ENCODE measurements at regions not wholly inside any gene's neighbourhood (a gene's known extent, or its start where the extent isn't known, plus 50 kb on each side); places are given as distances from the start of the nearest gene placed in this dataset.
A peak's percentile ranks its signal among the peaks of the same experiment; 100 is the strongest.
"Not testable (repeated sequence)": the region's sequence is repeated elsewhere in the genome, so short reads cannot be mapped to it uniquely, and the experiment has no call there.

DNA sequence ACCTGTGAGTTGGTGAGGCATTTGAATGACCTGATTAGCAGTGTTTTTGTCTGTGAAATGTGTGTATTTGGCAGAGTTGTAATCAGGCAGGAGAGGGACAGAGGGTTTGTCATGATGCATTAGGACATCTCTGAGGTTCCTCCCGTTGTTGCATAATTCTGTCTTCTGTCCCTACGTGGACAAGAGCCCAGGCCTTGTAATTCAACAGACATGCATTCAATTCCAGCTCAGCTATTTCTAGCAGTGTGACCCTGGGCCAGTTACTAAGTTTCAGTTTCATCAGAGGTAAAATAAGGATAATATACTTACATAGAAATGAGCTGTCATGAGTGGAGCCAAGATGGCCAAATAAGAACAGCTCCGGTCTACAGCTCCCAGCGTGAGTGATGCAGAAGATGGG is 208.6 kb downstream of the SLC38A4 start:
- DNase-seq = no peak

DNA sequence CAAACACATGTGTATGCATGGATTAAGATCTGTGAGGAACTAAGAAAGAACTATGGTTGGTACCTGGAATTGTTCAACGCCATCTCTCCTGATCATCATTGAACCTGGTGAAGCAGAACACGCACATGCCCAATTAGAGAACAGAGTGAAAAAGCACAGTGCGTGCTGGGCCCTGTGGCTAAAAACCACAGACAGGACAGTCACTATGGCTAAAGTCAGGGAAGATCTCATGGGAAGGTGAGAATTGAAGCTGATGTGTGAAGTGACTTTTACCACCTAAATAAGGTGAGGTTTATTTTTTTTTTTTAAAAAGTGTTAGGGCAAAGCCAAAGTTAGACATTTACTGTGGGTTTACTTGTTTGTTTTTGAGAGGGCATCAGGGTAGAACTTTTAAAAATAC is 215.0 kb downstream of the SLC38A4 start:
- no peak for DNase-seq

DNA sequence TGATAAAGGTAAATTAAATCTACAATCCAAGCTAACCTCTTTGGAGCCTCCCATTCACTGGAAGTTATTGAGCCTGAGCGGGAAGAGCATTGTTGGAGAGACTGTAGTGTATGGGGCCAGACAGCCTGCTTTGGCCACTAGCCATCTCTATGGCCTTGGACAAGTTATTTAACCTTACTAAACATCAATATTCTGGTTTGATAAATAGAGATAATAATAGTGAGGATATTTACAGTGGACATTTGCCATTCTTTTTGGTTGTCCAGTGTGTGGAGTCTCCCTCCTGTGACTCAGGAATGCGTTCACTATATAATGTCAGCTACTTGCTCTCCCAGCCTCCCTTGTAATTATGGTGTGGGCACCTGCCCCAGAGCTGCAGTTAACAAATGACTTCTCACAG is 216.1 kb downstream of the SLC38A4 start:
- no peak for DNase-seq

DNA sequence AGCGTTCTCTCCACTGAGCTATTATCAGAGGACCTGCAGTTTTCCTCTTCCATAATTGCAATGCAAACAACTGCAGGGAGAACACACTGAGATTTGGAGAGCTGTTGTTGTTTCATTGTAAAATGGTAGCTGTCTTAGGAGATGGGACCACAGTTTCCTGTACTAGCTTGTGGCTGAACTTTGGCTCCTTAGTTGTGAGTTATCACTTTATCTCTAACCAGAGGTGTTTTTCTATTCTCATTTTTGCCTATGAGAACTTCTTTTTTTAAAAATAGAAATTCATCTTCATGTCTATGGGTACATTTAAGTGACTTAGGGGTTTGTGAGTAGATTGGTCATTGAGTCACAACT is 216.5 kb downstream of the SLC38A4 start:
- no peak for DNase-seq

DNA sequence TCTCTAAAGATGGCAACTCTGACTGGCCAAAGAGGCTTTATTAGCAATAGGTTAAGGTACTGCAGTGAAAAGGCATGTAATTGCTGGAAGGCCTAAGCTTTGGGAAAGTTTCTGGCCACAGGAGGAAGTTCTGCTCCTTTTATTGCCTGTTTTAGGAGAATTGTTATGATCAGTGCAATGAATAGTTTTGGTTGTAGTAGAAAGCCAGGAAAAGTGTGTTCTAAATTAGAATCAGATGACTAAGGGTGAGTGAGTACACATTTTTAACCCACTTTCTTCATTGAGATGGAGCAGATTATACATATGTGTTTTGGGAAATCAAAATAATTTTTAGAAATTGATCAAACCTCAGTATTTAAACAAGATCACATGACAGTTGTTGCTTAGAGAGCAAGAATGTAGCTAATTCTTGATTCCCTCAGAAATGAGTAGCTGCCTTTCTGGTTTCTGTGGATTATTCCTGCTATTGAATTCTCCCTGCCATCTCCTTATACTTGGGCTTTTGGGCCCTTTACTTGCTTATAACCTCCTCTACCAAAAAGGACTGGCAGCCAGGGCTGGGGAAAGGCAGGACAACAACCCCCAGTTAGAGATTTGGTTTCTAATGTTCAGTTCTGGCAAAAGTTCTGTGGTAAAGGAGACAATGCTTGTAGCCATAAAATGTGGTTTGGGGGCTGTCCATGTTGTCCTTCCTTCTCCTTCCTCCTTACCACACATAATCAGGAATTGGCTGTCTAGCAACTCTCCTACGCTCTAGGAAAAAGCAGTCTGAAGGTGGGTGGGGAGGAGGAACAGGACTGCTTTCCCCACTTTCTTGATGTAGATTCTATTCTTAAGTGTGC is 217.1 kb downstream of the SLC38A4 start:
- DNase-seq = no peak

DNA sequence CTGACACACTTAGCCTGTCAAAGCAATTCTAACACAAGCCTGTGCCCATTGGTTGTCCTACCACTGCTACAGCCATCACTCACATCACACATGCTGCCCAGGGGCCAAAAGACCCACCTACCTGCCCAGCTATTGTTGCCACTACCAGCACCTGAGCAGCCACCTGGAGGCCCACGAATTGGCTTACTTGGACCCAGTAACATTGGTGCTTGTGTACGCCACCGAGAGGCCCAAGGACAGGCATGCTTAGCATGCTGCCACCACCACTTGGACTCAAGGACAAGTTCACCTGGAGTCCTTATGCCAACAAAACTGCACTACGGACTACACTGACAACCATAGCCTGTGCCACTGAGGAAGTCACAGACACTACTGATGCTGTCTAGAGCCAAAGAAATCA is 221.1 kb downstream of the SLC38A4 start:
- DNase-seq = no peak

DNA sequence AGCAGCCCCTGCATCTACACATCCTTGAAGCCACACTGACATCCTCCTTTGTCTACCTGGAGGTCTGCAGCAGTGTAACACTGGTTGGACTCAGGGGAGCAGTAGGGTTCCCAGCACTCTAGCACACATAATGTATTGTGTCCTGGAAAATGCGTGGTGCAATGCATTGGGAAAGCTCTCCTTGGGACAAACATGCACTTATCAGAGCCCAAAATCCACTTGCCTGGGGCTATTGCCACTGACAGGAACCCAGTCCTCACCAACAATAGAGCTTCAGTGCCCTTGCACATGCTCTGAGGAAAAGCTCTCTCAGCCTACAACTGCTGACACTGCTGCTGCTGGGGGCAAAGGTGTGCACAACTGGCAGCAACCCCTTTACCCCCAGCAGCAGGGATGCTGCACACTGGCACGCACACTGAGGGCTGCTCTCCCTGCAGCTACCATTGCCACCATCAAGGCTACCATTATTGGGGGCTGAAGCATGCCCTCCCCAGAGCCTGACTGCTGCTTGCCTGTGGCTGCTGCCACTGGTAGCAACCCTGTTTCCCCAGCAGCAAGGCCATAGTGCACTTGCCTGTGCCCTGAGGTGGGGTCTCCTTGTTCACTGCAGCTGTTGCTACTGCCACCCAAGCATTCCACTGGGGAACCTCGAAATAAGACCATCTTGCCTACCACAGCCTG is 221.9 kb downstream of the SLC38A4 start:
- no peak for DNase-seq

DNA sequence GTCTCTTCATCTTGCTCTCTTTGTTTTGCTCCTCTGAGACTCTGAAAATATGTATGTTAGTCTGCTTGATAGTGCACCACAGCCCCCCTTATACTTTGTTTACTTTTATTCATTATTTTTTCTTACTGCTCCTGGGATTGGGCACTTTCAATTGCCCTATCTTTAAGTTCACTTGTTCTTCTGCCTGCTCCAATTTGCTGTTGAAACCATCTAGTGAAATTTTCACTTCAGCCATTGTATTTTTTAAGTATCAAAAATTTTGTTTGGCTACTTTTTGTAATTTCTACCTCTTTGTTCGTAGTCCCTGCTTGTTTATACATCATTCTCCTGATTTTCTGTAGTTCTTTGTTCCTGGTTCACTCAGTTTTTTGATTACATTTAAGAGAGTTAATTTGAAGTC is 223.3 kb downstream of the SLC38A4 start:
- no peak for DNase-seq

DNA sequence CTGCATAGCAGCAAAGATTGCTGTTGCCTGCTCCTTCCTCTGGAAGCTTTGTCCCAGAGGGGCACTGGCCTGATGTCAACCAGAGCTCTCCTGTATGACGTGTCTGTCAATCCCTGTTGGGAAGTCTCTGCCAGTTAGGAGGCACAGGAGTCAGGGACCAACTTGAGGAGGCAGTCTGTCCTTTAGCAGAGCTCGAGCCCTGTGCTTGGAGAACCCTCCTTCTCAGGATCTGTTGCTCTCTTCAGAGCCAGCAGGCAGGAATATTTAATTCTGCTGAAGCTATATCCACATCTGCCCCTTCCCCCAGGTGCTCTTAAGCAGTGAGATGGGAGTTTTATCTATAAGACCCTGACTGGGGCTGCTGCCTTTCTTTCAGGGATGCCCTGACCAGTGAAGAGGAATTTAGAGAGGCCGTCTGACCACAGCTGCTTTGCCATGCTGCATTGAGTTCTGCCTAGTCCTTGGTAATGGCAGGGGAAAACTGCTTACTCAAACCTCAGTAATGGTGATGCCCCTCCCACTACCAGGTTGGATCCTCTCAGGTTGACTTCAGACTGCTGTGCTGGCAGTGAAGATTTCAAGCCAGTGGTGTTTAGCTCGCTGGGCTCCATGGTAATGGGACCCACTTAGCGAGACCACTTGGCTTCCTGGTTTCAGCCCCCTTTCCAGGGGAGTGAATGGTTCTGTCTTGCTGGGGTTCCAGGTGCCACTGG is 218.6 kb upstream of the SLC38A2 start:
- no peak for DNase-seq

DNA sequence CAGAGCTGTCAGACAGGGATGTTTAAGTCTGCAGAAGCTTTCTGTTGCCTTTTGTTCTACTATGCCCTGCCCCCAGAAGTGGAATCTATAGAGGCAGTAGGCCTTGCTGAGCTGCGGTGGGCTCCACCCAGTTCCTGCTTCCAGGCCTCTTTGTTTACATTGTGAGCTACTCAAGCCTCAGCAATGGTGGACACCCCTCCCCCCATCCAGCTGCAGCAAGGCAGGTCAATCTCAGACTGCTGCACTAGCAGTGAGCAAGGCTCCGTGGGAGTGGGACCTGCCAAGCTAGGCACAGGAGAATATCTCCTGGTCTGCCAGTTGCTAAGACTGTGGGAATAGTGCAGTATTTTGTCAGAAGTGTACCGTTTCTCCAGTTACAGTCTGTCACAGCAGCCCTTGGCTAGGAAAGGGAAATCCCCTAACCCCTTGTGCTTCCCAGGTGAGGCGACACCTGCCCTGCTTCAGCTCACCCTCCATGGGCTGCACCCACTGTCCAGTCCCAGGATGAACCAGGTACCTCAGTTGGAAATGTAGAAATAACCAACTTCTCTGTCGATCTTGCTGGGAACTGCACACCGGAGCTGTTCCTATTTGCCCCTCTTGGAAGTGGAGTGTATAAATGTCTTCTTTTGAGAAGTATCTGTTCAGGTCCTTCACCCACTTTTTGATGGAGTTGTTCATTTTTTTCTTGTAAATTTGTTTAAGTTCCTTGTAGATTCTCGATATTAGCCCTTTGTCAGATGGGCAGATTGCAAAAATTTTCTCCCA is 213.5 kb upstream of the SLC38A2 start:
- DNase-seq = peak in 1 of 2 experiments; percentile 19

DNA sequence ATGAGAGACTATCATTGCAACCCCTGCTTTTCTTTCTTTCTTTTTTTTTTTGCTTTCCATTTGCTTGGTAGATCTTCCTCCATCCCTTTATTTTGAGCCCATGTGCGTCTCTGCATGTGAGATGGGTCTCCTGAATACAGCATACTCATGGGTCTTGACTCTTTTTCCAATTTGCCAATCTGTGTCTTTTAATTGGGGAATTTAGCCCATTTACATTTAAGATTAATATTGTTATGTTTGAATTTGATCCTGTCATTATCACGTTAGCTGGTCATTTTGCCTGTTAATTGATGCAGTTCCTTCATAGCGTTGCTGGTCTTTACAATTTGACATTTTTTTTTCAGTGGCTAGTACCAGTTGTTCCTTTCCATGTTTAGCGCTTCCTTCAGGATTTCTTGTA is 211.5 kb upstream of the SLC38A2 start:
- not testable (repeated sequence) for DNase-seq

DNA sequence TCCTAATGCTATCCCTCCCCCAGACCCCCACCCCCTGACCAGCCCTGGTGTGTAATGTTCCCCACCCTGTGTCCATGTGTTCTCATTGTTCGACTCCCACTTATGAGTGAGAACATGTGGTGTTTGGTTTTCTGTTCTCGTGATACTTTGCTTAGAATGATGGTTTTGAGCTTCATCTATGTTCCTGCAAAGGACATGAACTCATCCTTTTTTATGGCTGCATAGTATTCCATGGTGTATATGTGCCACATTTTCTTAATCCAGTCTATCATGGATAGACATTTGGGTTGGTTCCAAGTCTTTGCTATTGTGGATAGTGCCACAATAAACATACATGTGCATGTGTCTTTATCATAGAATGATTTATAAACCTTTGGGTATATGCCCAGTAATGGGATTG is 209.4 kb upstream of the SLC38A2 start:
- not testable (repeated sequence) for DNase-seq

DNA sequence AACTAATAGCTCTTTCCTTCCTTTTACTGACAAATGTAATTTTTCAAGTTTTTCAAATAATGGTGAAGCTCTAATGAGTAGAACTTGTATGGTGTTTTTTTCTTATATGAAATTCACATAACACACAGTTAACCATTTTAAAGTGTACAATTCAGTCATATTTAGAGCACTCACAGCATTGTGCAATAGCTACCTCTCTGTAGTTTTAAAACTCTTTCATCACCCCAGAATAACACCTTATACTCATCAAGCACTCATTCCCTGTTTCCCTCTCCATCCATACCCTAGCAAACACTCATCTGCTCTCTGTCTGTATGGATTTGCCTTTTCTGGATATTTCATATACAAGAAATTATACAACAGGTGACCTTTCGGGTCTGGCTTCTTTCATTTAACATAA is 207.9 kb upstream of the SLC38A2 start:
- no peak for DNase-seq

DNA sequence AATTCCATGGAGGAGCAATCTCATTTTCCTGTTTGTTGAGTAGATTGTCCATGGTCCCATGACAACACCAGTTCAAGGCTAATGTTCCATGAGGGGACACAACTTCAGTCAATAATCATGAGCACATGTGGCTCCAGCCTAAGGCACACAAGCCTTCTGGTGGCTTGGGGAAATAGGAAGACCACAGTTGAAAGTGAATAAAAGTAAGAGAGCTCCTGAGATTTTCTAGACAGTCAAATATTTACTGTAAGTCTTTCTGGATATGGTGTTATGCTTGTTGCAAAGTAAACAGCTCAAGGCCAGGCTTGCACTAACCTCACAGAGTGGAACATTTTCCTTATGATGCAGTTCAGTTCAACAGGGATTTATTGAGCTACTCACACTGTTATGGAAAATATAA is 206.9 kb upstream of the SLC38A2 start:
- no peak for DNase-seq

DNA sequence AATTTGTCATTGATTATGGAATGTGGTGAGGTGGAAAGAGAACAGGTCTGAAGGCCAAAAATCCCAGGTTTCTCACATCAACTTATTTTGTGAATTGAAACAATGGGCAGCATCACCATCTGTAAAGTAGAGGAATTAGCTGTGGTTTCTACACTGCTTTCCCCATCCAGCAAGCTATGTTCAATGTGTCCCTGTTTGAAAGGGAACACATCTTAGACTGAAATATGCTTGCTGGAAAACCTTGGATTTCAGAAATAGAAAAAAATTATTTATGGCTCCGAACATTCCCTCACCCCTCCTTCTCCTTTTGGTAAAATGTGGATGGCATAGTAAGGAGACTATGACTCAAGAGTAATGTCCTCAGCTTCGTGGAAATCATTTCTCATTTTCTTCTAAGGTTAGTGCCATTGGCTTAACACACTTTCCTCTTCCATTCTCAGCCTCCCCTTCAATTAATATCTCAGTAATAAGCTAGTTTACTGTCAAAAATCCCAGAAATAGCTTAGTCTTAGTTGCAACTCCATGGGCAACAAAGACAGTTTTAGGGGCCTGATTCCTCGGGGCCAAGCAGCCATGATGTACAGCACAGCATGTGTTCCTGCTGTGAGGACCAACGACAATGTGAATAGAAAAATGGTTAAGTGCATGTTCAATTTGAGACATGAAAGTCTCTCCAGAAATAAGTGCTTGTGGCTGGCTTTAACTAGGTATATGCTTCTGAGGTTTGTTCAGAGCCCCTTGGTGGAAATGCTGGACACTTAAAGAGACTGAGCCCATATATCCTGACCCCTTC is 205.8 kb upstream of the SLC38A2 start:
- DNase-seq = no peak

DNA sequence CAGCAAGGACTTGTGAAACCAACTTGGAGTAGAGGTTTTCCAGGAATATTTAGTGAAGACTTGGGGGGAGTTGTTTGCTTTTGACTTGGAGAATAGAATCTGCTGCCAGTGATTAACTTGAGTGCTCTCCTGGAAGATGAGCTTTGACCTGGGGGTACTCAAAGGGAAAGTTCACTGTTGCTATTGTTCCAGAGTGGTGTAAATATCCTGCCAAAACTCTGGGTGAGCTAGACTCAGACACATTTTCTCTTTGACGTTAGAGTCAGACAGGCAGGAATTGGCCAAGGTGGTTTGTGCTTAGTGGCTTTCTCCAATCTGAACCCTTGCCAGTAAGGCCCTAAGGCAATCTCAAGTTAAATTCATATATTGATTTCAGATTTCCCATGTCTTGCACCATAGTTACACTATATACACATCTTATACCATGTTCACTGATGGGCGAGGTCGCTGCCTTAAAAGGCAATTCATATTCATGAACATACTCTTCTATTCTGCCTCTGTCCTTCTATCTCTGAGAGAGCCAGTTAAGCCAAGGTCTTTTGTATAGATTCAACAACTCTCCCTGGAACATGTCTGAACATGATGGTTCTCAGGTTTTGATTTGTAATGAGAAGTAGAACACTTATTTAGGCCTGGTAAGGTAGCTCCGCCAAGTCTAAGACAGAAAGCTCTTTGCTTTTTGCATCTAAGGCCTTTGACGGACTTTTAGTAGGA is 204.6 kb upstream of the SLC38A2 start:
- no peak for DNase-seq

DNA sequence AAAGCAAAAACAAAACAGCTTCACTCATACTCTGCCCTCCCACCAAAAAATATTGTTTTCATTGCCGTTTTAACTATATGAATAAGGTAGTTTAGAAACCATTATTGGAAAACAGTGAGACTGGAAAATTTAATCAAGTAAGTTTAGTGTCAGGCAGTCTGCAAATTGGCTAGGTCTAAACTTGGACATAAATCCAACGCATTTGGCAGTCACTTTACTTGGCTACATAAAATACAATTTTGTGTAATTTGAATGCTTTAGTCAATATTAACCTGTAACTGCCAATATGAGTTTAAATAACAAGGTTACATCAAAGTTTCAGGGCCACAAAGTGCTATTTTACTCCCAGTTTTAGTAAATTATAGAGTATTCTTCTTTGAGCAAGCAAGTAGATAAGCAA is 202.3 kb upstream of the SLC38A2 start:
- no peak for DNase-seq

DNA sequence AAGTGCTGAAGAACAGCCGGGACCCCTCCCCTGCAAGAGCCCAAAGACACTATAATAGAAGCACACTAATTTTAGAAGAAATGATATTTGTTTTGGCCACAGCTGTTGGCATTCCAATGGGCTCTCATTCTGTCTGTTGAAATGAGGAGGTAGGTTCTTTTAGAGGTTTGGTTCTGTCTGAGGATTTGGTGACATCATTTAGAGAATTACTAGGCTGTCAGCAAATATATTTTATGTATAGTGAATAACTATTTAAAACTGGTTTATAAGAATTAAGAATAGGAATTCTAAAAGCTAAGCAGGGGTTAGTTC is 200.7 kb upstream of the SLC38A2 start:
- DNase-seq = no peak

DNA sequence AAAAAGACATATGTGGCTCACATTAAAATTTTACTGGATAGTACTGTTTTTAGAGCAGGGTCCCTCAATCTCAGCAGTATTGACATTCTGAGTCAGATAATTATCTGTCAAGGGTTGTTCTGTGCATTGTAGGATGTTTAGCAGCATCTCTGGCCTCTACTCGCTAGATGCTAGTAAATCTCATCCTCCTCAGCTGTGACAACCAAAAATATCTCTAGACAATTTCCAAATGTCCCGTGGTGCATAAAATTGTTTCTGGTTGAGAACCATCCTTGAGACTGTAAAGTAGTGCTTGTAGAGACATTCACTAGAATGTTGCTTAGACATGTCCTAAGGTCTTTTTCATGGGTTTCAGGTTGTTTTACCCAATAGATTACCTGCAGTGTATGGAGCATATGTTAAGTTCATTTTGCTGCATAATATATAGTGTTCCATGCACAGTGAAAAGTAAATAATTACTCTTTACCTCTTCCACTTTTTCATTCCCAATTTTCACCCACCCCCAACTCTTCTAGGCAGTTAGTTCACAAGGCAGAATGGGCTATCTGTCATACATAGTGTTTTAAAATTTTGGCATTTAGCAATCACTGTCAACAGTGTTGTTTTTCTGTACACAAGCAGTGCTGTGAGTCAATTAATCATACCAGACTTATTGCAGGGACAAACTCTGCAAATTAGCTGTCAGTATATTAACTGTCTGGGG is 200.2 kb upstream of the SLC38A2 start:
- no peak for DNase-seq

DNA sequence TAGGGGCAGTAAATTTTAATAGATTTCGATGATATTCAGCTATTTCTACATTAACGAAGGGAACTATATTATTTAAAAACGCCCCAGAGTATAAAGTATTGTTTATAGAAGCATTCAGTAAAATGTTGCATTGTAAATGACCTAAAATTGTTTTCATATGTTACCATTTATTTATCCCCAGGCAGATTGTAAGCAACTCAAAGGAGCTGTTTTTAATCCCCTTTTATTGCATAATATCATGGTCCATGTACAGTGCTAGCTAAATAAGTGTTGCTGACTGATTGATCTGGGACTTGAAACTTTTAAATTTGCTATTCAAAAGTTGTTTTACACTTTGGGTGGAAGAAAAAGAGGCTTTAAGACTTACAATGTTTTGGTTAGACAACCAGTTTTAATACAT is 199.0 kb upstream of the SLC38A2 start:
- DNase-seq = no peak

DNA sequence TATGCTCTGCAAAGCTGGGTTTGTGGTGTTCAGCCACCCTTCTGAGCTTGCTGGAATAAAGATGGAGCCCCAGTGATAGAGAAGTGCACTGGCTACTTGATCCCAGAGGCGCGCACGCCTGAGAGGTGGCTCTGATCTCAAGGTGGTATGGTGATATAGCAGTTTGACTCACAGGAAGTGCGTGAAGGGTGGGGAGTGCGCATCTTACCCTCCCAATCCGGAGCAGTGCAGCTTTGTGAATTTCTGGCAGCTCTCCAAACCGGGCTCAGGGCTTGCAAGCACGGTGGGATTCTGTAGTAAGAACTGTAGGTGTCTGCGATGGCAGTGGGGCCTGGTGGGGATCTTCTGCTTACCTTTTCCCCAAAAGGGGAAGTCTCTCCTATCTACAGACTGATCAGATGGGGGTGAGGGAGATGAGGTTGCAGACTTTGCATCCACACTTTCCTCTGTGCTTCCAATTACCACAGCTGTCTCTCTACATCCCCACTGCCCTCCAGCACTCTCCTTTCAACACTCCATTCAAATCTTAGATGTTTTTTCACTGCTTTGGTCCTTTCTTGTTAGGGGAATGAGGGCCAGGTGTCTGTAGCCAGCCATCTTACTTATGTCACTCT is 197.4 kb upstream of the SLC38A2 start:
- no peak for DNase-seq
